ENCODE measurements at regions not wholly inside any gene's neighbourhood (a gene's known extent, or its start where the extent isn't known, plus 50 kb on each side); places are given as distances from the start of the nearest gene placed in this dataset.
"Not testable (repeated sequence)": the region's sequence is repeated elsewhere in the genome, so short reads cannot be mapped to it uniquely, and the experiment has no call there.

DNA sequence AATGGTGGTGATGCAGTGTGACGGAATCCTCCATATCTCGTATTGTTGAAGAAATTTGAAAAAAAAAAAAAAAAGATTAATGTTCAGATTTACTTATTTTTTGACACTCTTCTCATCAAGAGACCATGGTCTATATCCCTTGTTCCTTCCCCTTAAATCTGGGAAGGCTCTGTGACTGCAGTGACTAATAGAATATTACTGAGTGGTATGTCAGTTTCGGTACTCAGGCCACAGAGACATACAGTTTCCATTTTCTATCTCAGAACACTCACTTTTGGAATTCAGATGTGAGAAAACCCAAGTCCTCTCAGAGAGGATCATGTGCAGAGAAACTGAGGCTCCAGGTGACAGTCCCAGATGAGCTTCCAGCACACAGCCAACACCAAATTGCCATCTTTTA lies 1193.5 kb downstream of the DTWD2 start:
- FAIRE-seq (no peak), DNase-seq (ENCODE audit: extremely low spot score, insufficient read length, low read depth) (no peak)

DNA sequence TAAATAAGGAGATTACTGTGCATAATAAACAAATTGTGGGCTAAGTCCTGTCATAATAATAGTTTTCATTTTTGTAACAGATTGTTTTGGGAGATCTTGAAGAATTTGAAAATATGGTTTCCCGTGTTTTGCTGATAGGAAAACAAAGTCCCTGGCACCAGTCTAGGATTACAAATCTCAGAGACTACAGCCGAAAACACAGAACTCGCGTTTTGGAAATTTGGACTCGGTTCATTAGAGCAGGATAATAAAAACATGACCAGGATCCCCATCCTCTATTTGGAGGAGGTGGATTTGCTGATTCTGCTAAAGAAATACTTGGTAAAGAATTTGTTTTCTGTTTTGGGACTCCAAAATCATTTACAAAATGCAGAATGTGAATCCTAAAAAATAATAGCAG lies 1194.4 kb downstream of the DTWD2 start:
- no peak for FAIRE-seq

DNA sequence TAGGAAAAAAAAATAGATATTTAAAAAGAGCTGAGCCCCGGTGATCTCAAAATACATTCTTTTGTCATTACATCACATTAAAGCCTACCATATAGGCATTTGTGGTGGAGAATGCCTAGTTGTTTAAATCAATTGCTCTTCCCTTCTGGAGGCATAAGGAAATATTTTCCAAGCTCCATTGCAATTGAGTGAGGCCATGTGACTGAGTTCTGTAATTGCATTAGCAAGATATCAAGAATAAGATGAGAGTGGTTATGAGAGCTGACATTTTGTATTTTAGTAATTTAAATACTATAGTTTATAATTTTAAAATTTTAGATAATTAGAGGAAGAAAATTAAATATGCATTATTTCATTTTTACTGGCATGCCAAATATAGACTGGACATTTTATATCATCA lies 1195.9 kb downstream of the DTWD2 start:
- no peak for FAIRE-seq
- no peak for DNase-seq (ENCODE audit: extremely low spot score, insufficient read length, low read depth)

More for the DNA sequence above, 1194.4 kb downstream of the DTWD2 start:
- no peak for DNase-seq (ENCODE audit: extremely low spot score, insufficient read length, low read depth)

DNA sequence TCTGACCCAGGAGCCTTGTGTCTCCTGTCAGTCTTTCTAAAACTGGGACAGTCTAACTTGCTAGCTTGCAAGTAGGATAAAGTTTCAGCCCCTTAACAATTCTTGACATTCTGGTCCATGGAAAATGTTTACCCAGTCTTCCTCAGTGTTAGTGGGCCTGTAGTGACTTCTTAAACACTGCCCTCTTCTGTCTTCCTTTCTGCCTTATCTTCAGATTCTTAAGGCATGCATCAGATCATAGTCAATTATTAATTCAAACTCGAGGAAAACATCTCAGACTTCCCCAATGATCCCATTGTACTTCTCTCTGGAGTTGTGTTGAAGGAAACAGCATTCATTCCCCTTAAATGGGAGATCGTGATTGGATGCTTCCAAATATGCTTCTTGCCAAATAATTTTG lies 1199.8 kb downstream of the DTWD2 start:
- no peak for DNase-seq (ENCODE audit: extremely low spot score, insufficient read length, low read depth)
- no peak for FAIRE-seq

DNA sequence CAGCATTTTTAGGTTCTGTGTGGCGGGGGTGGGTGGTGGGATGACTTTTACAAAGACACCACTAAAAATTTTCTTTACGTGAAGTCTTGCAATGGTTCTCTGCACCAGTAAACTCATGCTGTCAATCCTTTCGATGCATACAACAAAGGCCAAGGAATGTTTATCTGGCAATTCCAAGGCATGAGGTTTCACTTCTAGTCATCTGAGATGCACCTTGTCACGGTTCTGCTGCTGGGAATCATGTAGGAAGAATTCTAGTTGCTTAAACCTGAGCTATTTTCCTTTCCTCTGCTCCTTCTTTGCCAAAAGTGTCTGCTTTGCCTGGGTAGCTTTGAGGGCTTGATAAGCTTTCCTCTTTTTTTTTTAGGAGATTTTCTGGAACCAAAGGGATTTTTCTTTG lies 1204.5 kb upstream of the SEMA6A start:
- no peak for DNase-seq (ENCODE audit: extremely low spot score, insufficient read length, low read depth)
- FAIRE-seq: no peak

DNA sequence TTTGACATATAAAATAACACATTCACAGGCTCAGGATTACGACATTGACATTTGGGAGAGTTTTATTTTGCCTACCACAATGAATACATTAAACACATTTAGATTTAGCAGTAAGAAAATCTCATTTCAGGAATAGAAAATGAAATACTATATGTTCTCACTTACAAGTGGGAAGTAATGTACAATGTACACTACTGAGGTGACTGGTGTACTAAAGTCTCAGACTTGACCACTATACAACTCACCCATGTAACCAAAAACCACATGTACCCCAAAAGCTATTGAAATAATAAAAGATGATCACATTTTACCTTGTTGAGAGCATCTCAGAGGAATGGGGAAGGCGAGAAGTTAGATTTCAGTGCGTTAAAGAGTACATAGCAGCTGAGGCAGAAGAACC lies 1202.4 kb upstream of the SEMA6A start:
- DNase-seq (ENCODE audit: extremely low spot score, insufficient read length, low read depth) (no peak), FAIRE-seq (no peak)

DNA sequence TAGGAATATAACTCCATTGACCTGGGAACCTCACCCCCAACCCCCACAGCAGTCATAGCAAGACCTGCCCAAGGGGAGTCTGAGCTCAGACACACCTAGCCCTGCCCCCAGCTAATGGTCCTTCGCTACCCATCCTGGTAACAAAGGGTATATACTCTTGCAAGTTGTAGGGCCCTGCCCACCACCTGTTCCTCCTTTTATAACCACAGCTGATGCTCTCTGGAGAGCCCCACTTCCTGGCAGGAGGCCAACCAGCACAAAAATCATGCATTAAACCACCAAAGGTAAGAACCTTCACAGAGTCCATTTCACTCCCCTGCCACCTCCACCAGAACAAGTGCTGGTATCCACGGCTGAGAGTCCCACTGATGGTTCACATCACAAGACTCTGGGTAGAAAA lies 1195.3 kb upstream of the SEMA6A start:
- DNase-seq (ENCODE audit: extremely low spot score, insufficient read length, low read depth): no peak
- FAIRE-seq: no peak

DNA sequence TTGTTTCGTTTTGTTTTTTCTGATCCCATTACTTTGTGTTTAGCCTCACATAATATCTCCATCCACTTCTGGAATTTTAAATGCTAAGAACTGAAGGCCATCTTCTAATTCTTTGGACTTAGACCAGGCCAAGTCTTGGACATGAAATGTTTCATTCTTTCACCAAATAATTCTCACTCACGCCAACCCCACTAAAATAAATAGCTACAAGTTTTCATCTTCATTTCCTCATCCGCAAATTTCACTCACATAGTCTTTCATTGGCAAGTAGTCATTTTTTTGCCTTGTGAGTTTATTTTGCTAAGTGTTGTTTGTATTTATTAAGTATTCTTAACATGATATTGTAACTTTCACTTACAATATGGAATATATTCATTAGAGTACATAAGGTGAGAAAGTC lies 1188.6 kb upstream of the SEMA6A start:
- DNase-seq (ENCODE audit: extremely low spot score, insufficient read length, low read depth) (no peak), FAIRE-seq (no peak)

DNA sequence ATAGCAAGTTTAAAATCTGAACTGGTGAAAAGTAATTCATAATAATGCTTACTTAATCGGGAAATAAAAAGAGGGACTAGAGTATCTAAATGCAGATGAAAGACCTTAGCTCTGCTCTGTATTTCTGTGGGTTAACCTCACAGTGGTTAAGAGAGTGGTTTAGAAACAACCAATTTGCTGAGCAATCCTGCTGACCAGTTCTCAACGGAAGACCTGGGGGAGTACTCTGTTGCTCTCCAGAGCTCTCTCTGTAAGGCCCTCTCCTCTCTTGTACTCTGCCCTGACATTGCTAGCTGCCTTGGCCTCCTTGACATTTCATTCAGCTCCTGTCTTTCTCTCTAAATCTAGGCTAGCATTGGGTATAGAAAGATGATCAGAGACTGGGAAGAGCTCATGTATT lies 1186.6 kb upstream of the SEMA6A start:
- no peak for DNase-seq (ENCODE audit: extremely low spot score, insufficient read length, low read depth)
- no peak for FAIRE-seq

DNA sequence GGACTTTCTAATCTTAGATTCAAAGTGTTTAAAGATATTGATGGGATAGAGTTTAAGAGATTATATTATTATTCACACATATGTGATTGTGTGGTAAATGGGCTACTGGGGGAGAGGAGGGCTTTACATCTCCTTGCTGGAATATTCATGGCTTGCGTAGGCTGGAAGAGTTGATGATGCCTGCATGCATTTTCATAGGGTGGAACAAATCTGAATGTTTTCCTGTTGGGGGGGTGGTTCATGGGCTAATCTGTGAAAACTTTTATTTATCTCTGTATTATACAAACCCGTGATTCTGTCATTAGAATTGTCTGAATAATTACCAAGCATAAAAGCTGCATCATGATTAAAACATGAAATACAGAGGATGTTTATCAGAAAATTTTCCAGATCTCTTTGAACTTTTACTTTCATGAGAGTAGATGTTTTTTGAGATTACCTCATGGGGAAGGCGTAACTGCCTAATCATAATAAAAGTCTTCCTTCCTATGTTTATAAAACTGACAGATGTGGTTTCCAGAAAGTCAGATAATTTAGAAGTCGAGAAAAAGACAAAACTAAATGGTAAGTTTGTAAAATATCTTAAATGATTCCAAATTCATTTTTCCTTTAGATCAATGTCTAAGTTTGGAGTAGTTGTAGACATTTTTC lies 1185.4 kb upstream of the SEMA6A start:
- no peak for DNase-seq (ENCODE audit: extremely low spot score, insufficient read length, low read depth)
- FAIRE-seq: no peak

DNA sequence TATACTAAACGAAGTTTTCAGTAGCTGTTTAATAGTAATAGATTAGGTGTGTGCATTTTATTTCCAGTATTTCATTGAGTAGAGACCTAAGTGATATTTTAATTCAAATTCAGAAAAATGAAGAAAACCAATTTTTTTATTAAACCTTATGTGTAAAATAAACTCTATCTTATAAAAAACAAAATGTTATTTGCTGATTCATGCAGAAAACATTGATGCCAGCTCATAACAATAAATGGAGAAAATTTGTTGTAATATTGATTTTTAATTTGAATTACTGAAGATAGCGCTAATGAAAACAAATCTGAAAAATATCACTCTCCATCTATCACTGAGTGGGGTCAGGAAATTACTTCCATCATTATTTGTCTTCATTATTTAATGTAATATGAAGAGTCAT lies 1177.8 kb upstream of the SEMA6A start:
- FAIRE-seq: no peak
- no peak for DNase-seq (ENCODE audit: extremely low spot score, insufficient read length, low read depth)

DNA sequence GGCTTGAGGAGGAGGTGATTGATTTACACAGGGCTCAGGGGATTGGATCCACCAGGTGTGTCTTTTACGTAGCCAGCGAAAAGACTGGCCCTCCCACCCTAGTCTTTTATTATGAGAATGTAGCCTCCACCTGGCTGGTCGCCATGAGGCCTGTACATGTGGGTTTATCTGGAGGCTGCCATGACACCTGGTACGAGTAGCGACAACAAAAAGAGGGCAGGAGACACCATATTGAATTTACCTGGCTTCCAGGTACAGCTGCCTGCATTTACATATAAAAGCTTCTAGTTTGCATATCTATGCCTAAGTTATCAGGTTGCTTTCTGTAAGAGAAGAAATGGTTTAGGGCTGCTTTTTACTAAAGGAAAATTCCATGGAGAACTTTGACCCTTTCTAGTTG lies 1173.7 kb upstream of the SEMA6A start:
- FAIRE-seq (no peak), DNase-seq (ENCODE audit: extremely low spot score, insufficient read length, low read depth) (no peak)

DNA sequence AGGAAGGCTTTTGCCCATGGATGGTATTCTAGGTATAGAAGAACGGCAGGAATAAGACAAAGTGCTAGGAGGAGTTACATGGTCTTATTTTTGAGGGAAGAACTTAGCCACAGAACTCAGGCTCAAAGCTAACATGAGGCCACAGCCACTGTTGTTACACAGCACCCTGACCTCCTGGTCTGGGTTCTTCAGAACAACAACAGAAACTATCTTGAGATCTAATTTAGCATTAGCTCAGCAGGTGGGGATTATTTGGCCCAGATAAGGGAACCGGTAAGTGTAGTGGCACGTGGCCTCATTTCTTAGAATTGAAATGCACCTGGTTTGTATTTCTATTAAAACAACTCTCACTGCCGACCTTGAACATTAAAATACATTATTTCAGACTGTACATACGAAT lies 1168.7 kb upstream of the SEMA6A start:
- DNase-seq (ENCODE audit: extremely low spot score, insufficient read length, low read depth) (no peak), FAIRE-seq (no peak)

DNA sequence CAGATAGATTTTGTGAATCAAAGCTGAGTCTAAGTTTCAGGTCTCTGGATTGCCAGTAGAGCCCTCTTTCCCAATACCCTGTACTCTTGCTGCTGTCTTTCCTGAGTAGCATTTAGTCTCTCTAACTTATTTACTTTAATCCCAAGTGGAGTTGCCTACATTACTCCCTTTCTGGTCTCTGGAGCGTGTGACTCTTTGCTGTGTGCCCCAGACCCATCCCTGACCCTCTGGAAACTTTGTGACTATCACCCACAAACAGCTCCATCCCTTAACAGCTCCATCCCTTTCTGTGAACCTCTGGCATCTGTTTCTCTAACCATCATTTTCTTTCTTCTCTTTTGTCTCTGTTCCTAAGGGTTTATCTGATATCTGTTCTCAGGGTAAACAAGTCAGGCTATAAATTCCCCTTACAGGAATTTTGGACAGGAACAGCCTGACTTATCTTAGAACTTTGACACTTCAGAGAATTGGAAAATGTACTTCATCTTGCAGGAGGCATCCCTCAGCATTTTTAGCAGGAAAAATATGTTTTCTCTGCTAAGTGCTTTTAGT lies 1167.1 kb upstream of the SEMA6A start:
- no peak for DNase-seq (ENCODE audit: extremely low spot score, insufficient read length, low read depth)
- FAIRE-seq: no peak

DNA sequence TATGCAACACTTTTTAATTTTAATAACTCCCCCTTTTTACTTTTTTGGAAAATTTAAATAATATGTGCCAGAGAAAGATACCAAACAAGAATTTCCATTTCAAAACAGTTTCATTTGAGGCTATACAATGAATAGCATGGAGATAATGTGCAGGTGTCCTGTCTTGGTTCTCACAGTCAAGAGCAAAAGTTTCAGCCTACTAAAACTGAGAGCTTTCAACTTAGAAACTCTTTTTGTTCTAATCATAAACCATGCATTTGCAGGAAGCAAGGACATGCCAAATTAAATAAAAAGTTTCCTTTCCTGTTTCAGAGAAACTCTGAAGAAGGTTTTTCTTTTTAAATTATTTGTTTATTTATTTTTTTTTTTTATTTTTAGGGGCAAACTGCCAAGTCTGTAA lies 1165.6 kb upstream of the SEMA6A start:
- FAIRE-seq (no peak), DNase-seq (ENCODE audit: extremely low spot score, insufficient read length, low read depth) (no peak)

DNA sequence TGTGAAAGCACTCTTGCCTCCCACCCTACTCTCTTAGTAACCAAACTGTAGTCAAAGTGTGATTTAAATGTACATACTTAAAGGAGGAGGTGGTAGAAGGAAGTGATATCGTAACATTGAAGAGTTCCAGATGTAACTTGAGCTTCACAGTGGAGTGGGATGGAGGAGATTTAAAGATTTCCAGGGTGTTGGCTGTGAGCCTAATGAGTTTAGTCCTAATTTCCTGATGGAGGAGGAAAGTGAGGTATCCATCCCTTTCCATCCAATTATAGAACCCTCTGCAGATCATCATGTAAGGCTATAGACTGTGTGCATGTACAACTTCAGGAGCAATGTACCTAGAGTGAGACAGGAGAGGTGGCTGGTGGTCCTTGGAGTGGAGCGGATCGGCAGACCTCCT lies 1163.9 kb upstream of the SEMA6A start:
- FAIRE-seq (no peak), DNase-seq (ENCODE audit: extremely low spot score, insufficient read length, low read depth) (no peak)

DNA sequence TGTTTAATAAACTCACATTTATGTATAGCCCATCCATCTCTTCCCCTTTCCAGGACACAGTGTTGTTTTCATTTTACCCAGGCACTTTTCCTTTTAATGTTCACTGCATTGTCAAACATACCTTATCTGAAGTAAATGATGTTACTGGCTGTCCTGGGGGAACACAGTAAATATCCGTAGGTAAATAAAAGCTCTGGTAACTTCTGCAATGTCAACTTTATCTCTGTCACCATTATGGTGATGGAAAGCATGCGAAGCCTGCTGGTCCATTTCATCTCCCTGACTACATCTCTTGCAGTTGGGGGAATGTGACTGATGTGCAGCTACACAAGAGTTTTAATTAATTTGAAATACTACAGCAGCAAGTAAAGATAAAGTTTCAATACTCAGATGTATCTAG lies 1162.1 kb upstream of the SEMA6A start:
- DNase-seq (ENCODE audit: extremely low spot score, insufficient read length, low read depth) (no peak), FAIRE-seq (no peak)

DNA sequence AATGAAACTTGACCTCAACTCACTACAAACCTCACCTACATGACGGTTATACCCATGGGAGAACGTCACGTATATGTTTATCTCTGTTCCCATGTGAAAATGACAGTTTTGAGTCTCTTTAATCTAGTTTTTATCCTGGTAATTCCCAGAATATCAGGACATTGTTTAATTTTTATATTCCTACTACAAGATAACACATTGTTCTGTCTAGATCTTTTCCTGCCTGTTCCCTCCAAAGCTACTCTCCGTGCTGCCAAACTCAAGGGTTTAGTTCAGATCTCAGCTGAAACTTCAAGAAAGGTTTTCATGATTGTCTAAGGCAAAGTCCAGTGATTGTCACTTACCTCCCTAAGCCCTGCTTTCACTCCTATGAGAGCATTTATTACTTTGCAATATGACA lies 1159.4 kb upstream of the SEMA6A start:
- DNase-seq (ENCODE audit: extremely low spot score, insufficient read length, low read depth): no peak
- no peak for FAIRE-seq

DNA sequence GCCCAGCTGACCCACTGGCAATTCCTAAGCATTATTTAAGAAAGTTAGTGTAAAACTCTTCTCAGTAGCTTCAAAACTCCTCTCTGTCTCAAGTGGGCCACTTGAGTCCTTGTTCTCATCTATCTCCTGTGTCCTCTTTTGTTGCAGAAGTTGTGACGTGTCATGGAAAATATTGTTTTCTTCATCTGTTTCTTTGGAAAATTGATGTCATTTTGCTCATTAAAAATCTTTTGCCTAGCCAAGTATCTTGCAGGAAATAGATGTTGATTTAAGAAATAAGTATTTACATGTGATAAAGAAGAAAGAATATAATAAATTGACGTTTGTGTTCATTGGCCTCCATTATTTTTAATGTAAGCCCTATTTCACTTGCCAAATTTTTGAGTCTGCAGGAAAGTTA lies 1158.4 kb upstream of the SEMA6A start:
- no peak for DNase-seq (ENCODE audit: extremely low spot score, insufficient read length, low read depth)
- FAIRE-seq: no peak

DNA sequence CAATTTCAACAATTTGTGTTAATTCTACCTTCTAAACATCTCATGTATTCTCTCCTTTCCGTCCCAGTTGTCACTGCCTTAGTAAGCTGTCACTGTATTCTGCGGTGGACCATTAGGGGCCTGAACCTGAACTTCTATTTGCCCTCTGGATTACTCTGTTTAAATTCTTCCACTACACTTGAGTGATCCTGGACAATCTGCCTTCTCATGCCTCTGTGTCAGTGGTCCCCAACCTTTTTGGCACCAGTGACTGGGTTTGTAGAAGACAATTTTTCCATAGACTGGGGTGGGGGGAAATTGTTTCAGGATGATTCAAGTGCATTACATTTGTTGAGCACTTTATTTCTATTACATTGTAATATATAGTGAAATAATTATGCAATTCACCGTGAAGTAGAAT lies 1157.6 kb upstream of the SEMA6A start:
- FAIRE-seq: no peak
- no peak for DNase-seq (ENCODE audit: extremely low spot score, insufficient read length, low read depth)

DNA sequence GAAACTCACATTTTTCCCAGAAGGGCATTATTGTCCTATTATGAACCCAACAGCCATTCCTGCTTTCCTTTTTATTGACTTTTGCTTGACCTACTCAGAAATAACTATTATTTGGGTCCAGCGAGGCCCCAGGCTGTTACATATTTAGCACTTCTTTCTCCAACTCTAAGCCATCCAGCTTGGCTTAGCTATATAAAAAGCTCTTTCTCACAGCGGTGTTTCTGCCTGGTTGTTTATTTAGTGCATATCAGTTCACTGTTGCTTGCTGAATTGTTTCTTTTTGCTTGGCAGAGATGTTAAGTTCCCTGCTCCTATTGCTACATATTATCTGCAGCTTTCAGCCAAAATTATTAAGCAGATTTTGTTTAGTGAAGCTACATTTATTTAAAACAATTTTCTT lies 1156.8 kb upstream of the SEMA6A start:
- no peak for FAIRE-seq

DNA sequence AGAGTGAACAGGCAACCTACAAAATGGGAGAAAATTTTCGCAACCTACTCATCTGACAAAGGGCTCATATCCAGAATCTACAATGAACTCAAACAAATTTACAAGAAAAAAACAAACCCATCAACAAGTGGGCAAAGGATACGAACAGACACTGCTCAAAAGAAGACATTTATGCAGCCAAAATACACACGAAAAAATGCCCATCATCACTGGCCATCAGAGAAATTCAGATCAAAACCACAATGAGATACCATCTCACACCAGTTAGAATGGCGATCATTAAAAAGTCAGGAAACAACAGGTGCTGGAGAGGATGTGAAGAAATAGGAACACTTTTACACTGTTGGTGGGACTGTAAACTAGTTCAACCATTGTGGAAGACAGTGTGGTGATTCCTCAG lies 1146.2 kb upstream of the SEMA6A start:
- DNase-seq (ENCODE audit: extremely low spot score, insufficient read length, low read depth); FAIRE-seq: not testable (repeated sequence)

More for the DNA sequence above, 1156.8 kb upstream of the SEMA6A start:
- DNase-seq (ENCODE audit: extremely low spot score, insufficient read length, low read depth): no peak

Data from GM18507 (cell line).